ENCODE measurements at regions not wholly inside any gene's neighbourhood (a gene's known extent, or its start where the extent isn't known, plus 50 kb on each side); places are given as distances from the start of the nearest gene placed in this dataset.

- no peak for DNase-seq
These were observed 604.2 kb downstream of the GALR1 start for GRCh38 chr18:77853859-77854258.

GRCh38 chr18:77857678-77858655, 608.3 kb downstream of the GALR1 start:
- peak; percentile 71 for DNase-seq

GRCh38 chr18:77859634-77860033, 610.0 kb downstream of the GALR1 start:
- DNase-seq: no peak

- DNase-seq: no peak
These were observed 612.6 kb downstream of the GALR1 start for GRCh38 chr18:77862066-77862757.

- DNase-seq: no peak
These were observed 616.2 kb downstream of the GALR1 start for GRCh38 chr18:77865853-77866252.

- peak; percentile 38 for DNase-seq
These were observed 616.7 kb downstream of the GALR1 start for GRCh38 chr18:77866351-77866750.

GRCh38 chr18:77870199-77870598, 620.6 kb downstream of the GALR1 start:
- peak; percentile 21 for DNase-seq

GRCh38 chr18:77870894-77871293, 621.2 kb downstream of the GALR1 start:
- no peak for DNase-seq

GRCh38 chr18:77872166-77872565, 622.5 kb downstream of the GALR1 start:
- no peak for DNase-seq

GRCh38 chr18:77876319-77876865, 626.7 kb downstream of the GALR1 start:
- DNase-seq: no peak

GRCh38 chr18:77879829-77880228, 630.2 kb downstream of the GALR1 start:
- DNase-seq: no peak

GRCh38 chr18:77884454-77884853, 634.8 kb downstream of the GALR1 start:
- DNase-seq: no peak

GRCh38 chr18:77894060-77894459, 644.4 kb downstream of the GALR1 start:
- no peak for DNase-seq

- DNase-seq: no peak
These were observed 645.6 kb downstream of the GALR1 start for GRCh38 chr18:77895250-77895649.

GRCh38 chr18:77896586-77897252, 647.1 kb downstream of the GALR1 start:
- DNase-seq: no peak

- DNase-seq: no peak
These were observed 648.0 kb downstream of the GALR1 start for GRCh38 chr18:77897606-77898005.

GRCh38 chr18:77899972-77900754, 650.5 kb downstream of the GALR1 start:
- DNase-seq: peak; percentile 42

- no peak for DNase-seq
These were observed 655.4 kb downstream of the GALR1 start for GRCh38 chr18:77905011-77905410.

GRCh38 chr18:77905449-77906055, 655.9 kb downstream of the GALR1 start:
- no peak for DNase-seq

- no peak for DNase-seq
These were observed 656.6 kb downstream of the GALR1 start for GRCh38 chr18:77906103-77906892.

Data from renal pelvis (tissue), 1 donor.